Trophoblast cell (in vitro differentiated cells and primary cell): ENCODE measurements at regions not wholly inside any gene's neighbourhood (a gene's known extent, or its start where the extent isn't known, plus 50 kb on each side); places are given as distances from the start of the nearest gene placed in this dataset.

Experiments
- DNase-seq, 2 donors: peaks; one replicate each; pipeline ENCODE4 v3.0.0-alpha.2; 2016
- H2AFZ ChIP-seq: 2 replicates; pipeline ENCODE4 v1.6.1; 2013; ENCODE audit warnings: low read length, moderate library complexity, mild to moderate bottlenecking; ENCODE audit not compliant: insufficient read depth, poor library complexity
- H2AK5ac ChIP-seq: 2 replicates; pipeline ENCODE4 v1.6.1; 2013; ENCODE audit warnings: mild to moderate bottlenecking, low read length
- H2BK120ac ChIP-seq: 2 replicates; pipeline ENCODE4 v1.6.1; 2013; ENCODE audit warnings: low read length, mild to moderate bottlenecking, moderate library complexity; ENCODE audit not compliant: insufficient read depth, poor library complexity
- H2BK12ac ChIP-seq: 2 replicates; pipeline ENCODE4 v1.6.1; 2013; ENCODE audit warnings: mild to moderate bottlenecking, low read length, moderate library complexity
- H2BK5ac ChIP-seq: 2 replicates; pipeline ENCODE4 v1.6.1; 2013; ENCODE audit warnings: low read length, low read depth, moderate library complexity, mild to moderate bottlenecking; ENCODE audit not compliant: poor library complexity
- H3K14ac ChIP-seq: 2 replicates; pipeline ENCODE4 v1.6.1; 2013; ENCODE audit warnings: mild to moderate bottlenecking, low read length
- H3K18ac ChIP-seq: 2 replicates; pipeline ENCODE4 v1.6.1; 2013; ENCODE audit warnings: mild to moderate bottlenecking, low read length
- H3K23ac ChIP-seq: 2 replicates; pipeline ENCODE4 v1.6.1; 2013; ENCODE audit warnings: low read length
- H3K27ac ChIP-seq: 2 replicates; pipeline ENCODE4 v1.5.1; 2013; ENCODE audit warnings: low read depth, mild to moderate bottlenecking, inconsistent platforms, low read length, moderate library complexity
- H3K27me3 ChIP-seq: 2 replicates; pipeline ENCODE4 v1.6.1; 2013; ENCODE audit warnings: inconsistent platforms, mild to moderate bottlenecking, low read length, moderate library complexity; ENCODE audit not compliant: insufficient read depth
- H3K36me3 ChIP-seq, 2 experiments: 1 replicate in 1 of 2; 2 replicates in 1 of 2; pipeline ENCODE4 v1.6.1; 2013; ENCODE audit warnings: low read length in 2 of 2, mild to moderate bottlenecking in 2 of 2, moderate library complexity in 1 of 2; ENCODE audit not compliant: insufficient read depth in 2 of 2, control insufficient read depth in 1 of 2
- H3K4ac ChIP-seq: 2 replicates; pipeline ENCODE4 v1.6.1; 2013; ENCODE audit warnings: low read depth, mild to moderate bottlenecking, low read length, moderate library complexity
- H3K4me1 ChIP-seq, 2 experiments: 1 replicate in 1 of 2; 2 replicates in 1 of 2; pipeline ENCODE4 v1.6.1; 2013; ENCODE audit warnings: low read length in 2 of 2, mild to moderate bottlenecking in 2 of 2, moderate library complexity in 1 of 2; ENCODE audit not compliant: insufficient read depth in 2 of 2, control insufficient read depth in 1 of 2
- H3K4me2 ChIP-seq: 2 replicates; pipeline ENCODE4 v1.6.1; 2013; ENCODE audit warnings: inconsistent platforms, mild to moderate bottlenecking, low read length, moderate library complexity
- H3K4me3 ChIP-seq: 2 replicates; pipeline ENCODE4 v1.5.1; 2013; ENCODE audit warnings: mild to moderate bottlenecking, low read depth, low read length, inconsistent platforms
- H3K79me1 ChIP-seq: one replicate; pipeline ENCODE4 v1.6.1; 2013; ENCODE audit warnings: low read length
- H3K79me2 ChIP-seq: 2 replicates; pipeline ENCODE4 v1.6.1; 2013; ENCODE audit warnings: low read length, mild to moderate bottlenecking; ENCODE audit not compliant: control insufficient read depth, insufficient read depth, poor library complexity
- H3K9ac ChIP-seq: 2 replicates; pipeline ENCODE4 v1.6.1; 2013; ENCODE audit warnings: mild to moderate bottlenecking, low read length
- H3K9me3 ChIP-seq: 2 replicates; pipeline ENCODE4 v1.6.1; 2013; ENCODE audit warnings: low read depth, mild to moderate bottlenecking, control low read depth, inconsistent platforms, low read length; ENCODE audit not compliant: insufficient read depth
- H4K12ac ChIP-seq: 2 replicates; pipeline ENCODE4 v1.6.1; 2013; ENCODE audit warnings: low read depth, mild to moderate bottlenecking, low read length, moderate library complexity
- H4K8ac ChIP-seq: 2 replicates; pipeline ENCODE4 v1.6.1; 2013; ENCODE audit warnings: low read depth, mild to moderate bottlenecking, low read length, moderate library complexity
- H4K91ac ChIP-seq: one replicate; pipeline ENCODE4 v1.6.1; 2013; ENCODE audit warnings: low read depth, mild to moderate bottlenecking, low read length, moderate library complexity
- WGBS: extraction: QIAGEN DNeasy Blood & Tissue Kit; methylation state at CpG from one replicate; pipeline ENCODE4 v1.1.7; 2013; ENCODE audit warnings: missing lambda C conversion rate; ENCODE audit not compliant: insufficient read length, insufficient coverage; ENCODE audit errors: extremely low coverage; 5-methylcytosine and 5-hydroxymethylcytosine counted together

DNA sequence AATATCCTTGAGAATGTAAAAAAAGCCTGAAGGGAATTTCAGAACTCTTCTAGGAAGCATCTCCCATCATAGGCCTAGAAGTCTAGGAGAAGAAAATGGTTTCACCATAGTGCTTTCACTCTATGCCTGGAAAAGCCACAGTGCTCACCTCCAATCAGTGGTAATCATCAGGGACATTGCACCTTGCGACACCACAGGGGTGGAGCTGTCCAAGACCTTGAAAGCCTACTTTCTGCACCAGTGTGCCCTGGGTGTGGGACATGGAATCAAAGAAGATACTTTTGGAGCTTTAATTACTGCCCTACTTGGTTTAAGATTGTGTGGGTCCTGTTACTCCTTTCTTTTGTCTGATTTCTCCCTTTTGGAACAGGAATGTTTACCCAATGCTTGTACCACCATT lies 146.8 kb upstream of the NDST4 start:
- Histone ChIP-seq H4K12ac (no peak overlapping the region), H2AFZ (no peak overlapping the region), H3K18ac (no peak overlapping the region), H3K27ac (no peak overlapping the region), H2AK5ac (no peak overlapping the region), H3K79me2 (no peaks in the 10 kb centered on the region), H4K91ac (no peak overlapping the region), H2BK12ac (no peak overlapping the region), H2BK120ac (no peak overlapping the region), H4K8ac (no peak overlapping the region), H3K36me3 (no peaks in the 10 kb centered on the region), H3K4ac (no peak overlapping the region), H3K4me1 (no peaks in the 10 kb centered on the region), H2BK5ac (no peak overlapping the region), H3K4me3 (no peak overlapping the region), H3K79me1 (no peaks in the 10 kb centered on the region), H3K9me3 (no peaks in the 10 kb centered on the region), H3K9ac (no peak overlapping the region), H3K23ac (no peak overlapping the region), H3K27me3 (no peaks in the 10 kb centered on the region), H3K4me2 (no peak overlapping the region), H3K14ac (no peak overlapping the region)
- DNase-seq = no peak
- no CpG with 5 or more reads among the region's 1 CpG for WGBS

DNA sequence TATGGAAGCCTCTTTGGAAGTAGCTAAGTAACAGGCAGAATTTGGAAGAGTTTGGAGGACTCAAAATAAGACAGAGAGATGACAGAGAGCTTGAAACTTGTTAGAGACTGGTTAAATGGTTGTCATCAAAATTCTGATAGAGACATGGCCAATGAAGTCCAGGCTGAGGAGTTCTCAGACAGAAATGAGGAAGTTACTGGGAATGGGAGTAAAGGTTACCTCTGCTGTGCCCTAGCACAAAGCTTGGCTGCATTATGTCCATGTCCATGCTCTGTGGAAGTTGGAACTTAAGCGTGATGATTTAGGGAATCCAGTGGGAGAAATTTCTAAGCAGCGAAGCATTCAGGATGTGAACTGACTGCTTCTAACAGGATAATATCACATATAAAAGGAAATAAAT lies 146.2 kb upstream of the NDST4 start:
- Histone ChIP-seq H2BK5ac (no peak overlapping the region), H3K9ac (no peak overlapping the region), H3K27ac (no peak overlapping the region), H3K79me2 (no peaks in the 10 kb centered on the region), H3K23ac (no peak overlapping the region), H3K79me1 (no peaks in the 10 kb centered on the region), H2AK5ac (no peak overlapping the region), H3K4ac (no peak overlapping the region), H3K4me2 (no peak overlapping the region), H4K8ac (no peak overlapping the region), H2AFZ (no peak overlapping the region), H3K4me3 (no peak overlapping the region), H3K18ac (no peak overlapping the region), H4K91ac (no peak overlapping the region), H3K36me3 (no peaks in the 10 kb centered on the region), H3K4me1 (no peaks in the 10 kb centered on the region), H2BK12ac (no peak overlapping the region), H2BK120ac (no peak overlapping the region), H3K27me3 (no peaks in the 10 kb centered on the region), H3K14ac (no peak overlapping the region), H3K9me3 (no peaks in the 10 kb centered on the region), H4K12ac (no peak overlapping the region)
- no CpG with 5 or more reads among the region's 2 CpGs for WGBS
- DNase-seq = no peak

GRCh38 chr4:115249808-115250207 lies 136.4 kb upstream of the NDST4 start:
- Histone ChIP-seq H3K4me3 (no peak overlapping the region), H4K12ac (no peak overlapping the region), H3K27ac (no peak overlapping the region), H4K91ac (no peak overlapping the region), H3K9me3 (no peaks in the 10 kb centered on the region), H4K8ac (no peak overlapping the region), H3K14ac (no peak overlapping the region), H2AK5ac (no peak overlapping the region), H3K27me3 (no peaks in the 10 kb centered on the region), H2AFZ (no peak overlapping the region), H2BK5ac (no peak overlapping the region), H3K18ac (no peak overlapping the region), H3K4ac (no peak overlapping the region), H3K79me2 (no peaks in the 10 kb centered on the region), H3K4me1 (no peaks in the 10 kb centered on the region), H3K36me3 (no peaks in the 10 kb centered on the region), H3K4me2 (no peak overlapping the region), H3K79me1 (no peaks in the 10 kb centered on the region), H2BK120ac (no peak overlapping the region), H2BK12ac (no peak overlapping the region), H3K9ac (no peak overlapping the region), H3K23ac (no peak overlapping the region)
- no CpG with 5 or more reads among the region's 3 CpGs for WGBS
- DNase-seq = peak in 1 of 2 donors; percentile 36

DNA sequence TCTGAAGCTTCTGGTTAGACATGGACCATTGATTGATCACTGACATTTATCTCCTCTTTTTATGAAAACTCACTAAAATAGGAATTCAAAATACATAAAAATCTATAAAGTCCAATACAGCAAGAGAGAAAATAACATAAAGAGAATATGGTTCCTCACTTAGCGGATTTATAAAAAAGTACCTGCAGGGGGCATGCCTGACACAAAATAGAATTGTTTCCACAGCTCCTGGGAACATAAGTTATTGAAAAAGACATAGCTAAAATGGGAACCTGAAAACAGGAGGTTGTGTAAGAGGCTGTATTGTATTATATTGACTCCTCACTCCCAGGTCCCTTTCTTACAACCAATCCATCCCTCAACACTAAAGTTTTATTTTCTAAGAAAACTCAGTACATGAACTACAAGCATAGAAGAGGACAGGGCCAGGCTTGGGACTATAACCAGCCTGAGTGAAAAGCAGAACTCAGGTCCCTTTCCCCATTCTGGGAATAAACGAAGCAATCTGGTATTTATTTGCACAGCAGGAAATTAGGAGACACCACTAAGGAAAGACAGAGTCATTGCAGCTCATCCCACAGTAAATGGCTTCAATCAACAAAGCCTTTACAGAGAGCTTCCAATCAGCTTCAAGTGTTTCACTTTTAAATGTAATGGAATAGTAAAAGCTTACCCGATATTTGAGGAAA lies 121.1 kb upstream of the NDST4 start:
- H2BK120ac ChIP-seq = no peak overlapping the region
- no peak overlapping the region for H4K8ac ChIP-seq
- H3K14ac ChIP-seq = no peak overlapping the region
- DNase-seq = peak; percentile 19 to 66
- no CpG with 5 or more reads among the region's 3 CpGs for WGBS
- H2AFZ ChIP-seq = no peak overlapping the region
- no peak overlapping the region for H3K18ac ChIP-seq
- no peak overlapping the region for H3K27ac ChIP-seq
- H3K79me1 ChIP-seq = no peaks in the 10 kb centered on the region
- H3K79me2 ChIP-seq = no peaks in the 10 kb centered on the region
- no peak overlapping the region for H2AK5ac ChIP-seq
- H4K12ac ChIP-seq = no peak overlapping the region
- no peak overlapping the region for H3K4ac ChIP-seq
- H3K36me3 ChIP-seq = no peaks in the 10 kb centered on the region
- no peaks in the 10 kb centered on the region for H3K4me1 ChIP-seq
- H2BK12ac ChIP-seq = no peak overlapping the region
- no peaks in the 10 kb centered on the region for H3K9me3 ChIP-seq
- no peak overlapping the region for H3K4me3 ChIP-seq
- no peak overlapping the region for H3K9ac ChIP-seq
- H3K27me3 ChIP-seq = no peaks in the 10 kb centered on the region
- no peak overlapping the region for H2BK5ac ChIP-seq
- H4K91ac ChIP-seq = no peak overlapping the region
- H3K23ac ChIP-seq = no peak overlapping the region
- H3K4me2 ChIP-seq = no peak overlapping the region
